ENCODE measurements at regions not wholly inside any gene's neighbourhood (a gene's known extent, or its start where the extent isn't known, plus 50 kb on each side); places are given as distances from the start of the nearest gene placed in this dataset.

- Histone ChIP-seq H3K4me3 (ENCODE audit: low read length) (no peak overlapping the region), H3K4me2 (ENCODE audit: low read length) (no peak overlapping the region), H3K9me3 (ENCODE audit: control insufficient read depth, insufficient read depth, low read length) (no peaks in the 10 kb centered on the region), H3K27me3 (ENCODE audit: control insufficient read depth, low read length) (no peaks in the 10 kb centered on the region), H3K4me1 (ENCODE audit: control insufficient read depth, low read length) (no peaks in the 10 kb centered on the region), H3K27ac (ENCODE audit: low read depth, low read length) (no peak overlapping the region), H3K9me2 (replicated peaks; ENCODE audit: control insufficient read depth, low read length) (no peaks in the 10 kb centered on the region), H3K79me2 (ENCODE audit: control insufficient read depth, low read length) (no peaks in the 10 kb centered on the region), H3F3A (ENCODE audit: control insufficient read depth, insufficient read depth) (no peaks in the 10 kb centered on the region), H3K36me3 (ENCODE audit: control insufficient read depth, low read length) (no peaks in the 10 kb centered on the region), H4K20me1 (ENCODE audit: control insufficient read depth, insufficient read depth, low read depth, low read length) (no peaks in the 10 kb centered on the region)
- no peak for TF ChIP-seq EZH2phosphoT487 (IDR thresholded peaks at IDR 0.05; ENCODE audit: borderline replicate concordance, low read length)
- TF ChIP-seq CTCF (IDR thresholded peaks at IDR 0.05; ENCODE audit: low read depth, low read length, poor library complexity, severe bottlenecking), result no peak
Observed at GRCh38 chr6:128672023-128672422, 151.6 kb upstream of the PTPRK start.

- Histone ChIP-seq H3K4me1 (ENCODE audit: control insufficient read depth, low read length) (no peaks in the 10 kb centered on the region), H3K79me2 (ENCODE audit: control insufficient read depth, low read length) (no peaks in the 10 kb centered on the region), H3K9me3 (ENCODE audit: control insufficient read depth, insufficient read depth, low read length) (no peaks in the 10 kb centered on the region), H3K27ac (ENCODE audit: low read depth, low read length) (no peak overlapping the region), H3K9me2 (replicated peaks; ENCODE audit: control insufficient read depth, low read length) (no peaks in the 10 kb centered on the region), H3F3A (ENCODE audit: control insufficient read depth, insufficient read depth) (no peaks in the 10 kb centered on the region), H3K4me3 (ENCODE audit: low read length) (no peak overlapping the region), H3K4me2 (ENCODE audit: low read length) (no peak overlapping the region), H3K36me3 (ENCODE audit: control insufficient read depth, low read length) (no peaks in the 10 kb centered on the region), H3K27me3 (ENCODE audit: control insufficient read depth, low read length) (no peaks in the 10 kb centered on the region), H4K20me1 (ENCODE audit: control insufficient read depth, insufficient read depth, low read depth, low read length) (no peaks in the 10 kb centered on the region)
- TF ChIP-seq CTCF (IDR thresholded peaks at IDR 0.05; ENCODE audit: low read depth, low read length, poor library complexity, severe bottlenecking) (no peak), EZH2phosphoT487 (IDR thresholded peaks at IDR 0.05; ENCODE audit: borderline replicate concordance, low read length) (no peak)
Observed at GRCh38 chr6:128667339-128667858, 147.0 kb upstream of the PTPRK start.

- Histone ChIP-seq H3K4me1 (ENCODE audit: control insufficient read depth, low read length) (no peaks in the 10 kb centered on the region), H3K9me3 (ENCODE audit: control insufficient read depth, insufficient read depth, low read length) (no peaks in the 10 kb centered on the region), H3K27ac (ENCODE audit: low read depth, low read length) (no peak overlapping the region), H3K9me2 (replicated peaks; ENCODE audit: control insufficient read depth, low read length) (no peaks in the 10 kb centered on the region), H4K20me1 (ENCODE audit: control insufficient read depth, insufficient read depth, low read depth, low read length) (no peaks in the 10 kb centered on the region), H3K79me2 (ENCODE audit: control insufficient read depth, low read length) (no peaks in the 10 kb centered on the region), H3K4me3 (ENCODE audit: low read length) (no peak overlapping the region), H3K36me3 (ENCODE audit: control insufficient read depth, low read length) (no peaks in the 10 kb centered on the region), H3F3A (ENCODE audit: control insufficient read depth, insufficient read depth) (no peaks in the 10 kb centered on the region), H3K4me2 (ENCODE audit: low read length) (no peak overlapping the region), H3K27me3 (ENCODE audit: control insufficient read depth, low read length) (no peaks in the 10 kb centered on the region)
- no peak for TF ChIP-seq CTCF (IDR thresholded peaks at IDR 0.05; ENCODE audit: low read depth, low read length, poor library complexity, severe bottlenecking)
- TF ChIP-seq EZH2phosphoT487 (IDR thresholded peaks at IDR 0.05; ENCODE audit: borderline replicate concordance, low read length), result no peak
Observed at GRCh38 chr6:128666405-128666804, 146.0 kb upstream of the PTPRK start.

Measured in DOHH2 (cell line).